Renal cortex interstitium (tissue), 11 donors: ENCODE measurements at regions not wholly inside any gene's neighbourhood (a gene's known extent, or its start where the extent isn't known, plus 50 kb on each side); places are given as distances from the start of the nearest gene placed in this dataset.

Source experiments
- DNase-seq, 11 donors: peaks; one replicate each; pipeline ENCODE4 v3.0.0-alpha.2; 2013; ENCODE audit warnings: low read depth in 9 of 11, low spot score in 4 of 11; ENCODE audit errors: extremely low read depth in 1 of 11

DNA sequence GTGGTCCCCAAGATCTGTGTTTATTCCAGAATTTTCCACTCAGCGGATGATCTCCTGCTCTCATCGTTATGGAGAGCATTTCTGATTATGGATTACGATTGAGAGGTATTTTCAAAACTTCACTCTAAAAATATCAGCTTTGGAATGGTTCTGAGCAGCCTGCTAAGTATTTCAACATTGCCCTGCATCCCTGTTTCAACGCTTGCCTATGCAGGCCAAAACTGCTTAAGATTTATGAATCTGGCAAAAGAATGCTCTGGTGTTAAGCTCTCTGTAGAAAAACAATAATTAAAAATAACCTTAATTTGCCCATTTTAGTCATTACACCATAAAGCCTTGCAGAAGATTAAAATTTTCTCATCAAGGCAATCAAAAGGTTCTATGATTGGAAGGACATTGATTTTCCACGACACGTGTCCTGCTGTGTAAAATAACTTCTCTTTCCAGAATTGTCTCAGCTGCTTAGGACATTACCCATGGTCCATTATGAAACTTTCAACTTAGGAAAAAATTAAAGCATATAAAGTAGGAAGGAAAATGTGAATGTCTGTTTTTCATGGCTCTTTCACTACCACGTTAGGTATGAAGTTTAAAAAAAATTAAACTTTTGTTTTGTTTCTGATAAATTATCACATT lies 229.9 kb downstream of the ACKR3 start:
- DNase-seq, result no peak

DNA sequence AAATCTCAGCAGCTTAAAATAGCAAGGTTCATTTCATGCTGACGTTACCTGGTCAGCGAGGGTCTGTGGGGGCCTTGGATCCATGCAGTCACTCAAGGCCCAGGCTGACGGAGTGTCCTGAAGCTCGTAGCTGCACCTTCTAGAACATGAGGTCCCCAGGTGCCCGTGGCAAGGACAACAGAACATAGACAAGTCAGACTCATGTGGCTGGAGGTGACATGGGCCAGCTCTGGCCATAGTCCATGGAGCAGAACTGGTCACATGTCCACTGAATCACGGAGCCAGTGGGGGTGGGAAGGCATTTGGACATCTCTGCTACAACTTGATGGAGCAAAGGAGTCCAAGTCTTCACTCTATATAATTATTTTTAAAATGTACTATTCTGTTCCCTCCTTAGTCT lies 233.2 kb downstream of the ACKR3 start:
- no peak for DNase-seq

DNA sequence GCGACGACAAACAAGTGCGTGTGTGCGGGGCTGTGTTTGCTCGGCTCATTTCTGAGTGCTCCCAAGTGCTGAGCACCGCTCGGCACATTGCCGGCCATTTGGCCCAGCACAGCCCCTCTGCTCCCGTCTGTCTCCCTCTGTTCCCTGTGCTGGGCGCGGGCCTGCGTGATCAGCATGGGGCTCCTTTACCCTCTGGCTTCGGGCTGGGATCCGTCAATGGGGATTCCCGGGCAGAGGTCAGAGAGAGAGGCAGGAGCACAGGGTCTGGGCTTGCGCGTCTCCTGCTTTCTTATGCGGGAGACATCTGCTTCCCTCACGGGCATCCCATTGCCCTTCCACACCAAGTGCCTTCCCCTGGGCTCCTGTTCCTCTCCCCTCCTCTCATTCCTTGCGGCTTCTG lies 234.0 kb downstream of the ACKR3 start:
- no peak for DNase-seq

DNA sequence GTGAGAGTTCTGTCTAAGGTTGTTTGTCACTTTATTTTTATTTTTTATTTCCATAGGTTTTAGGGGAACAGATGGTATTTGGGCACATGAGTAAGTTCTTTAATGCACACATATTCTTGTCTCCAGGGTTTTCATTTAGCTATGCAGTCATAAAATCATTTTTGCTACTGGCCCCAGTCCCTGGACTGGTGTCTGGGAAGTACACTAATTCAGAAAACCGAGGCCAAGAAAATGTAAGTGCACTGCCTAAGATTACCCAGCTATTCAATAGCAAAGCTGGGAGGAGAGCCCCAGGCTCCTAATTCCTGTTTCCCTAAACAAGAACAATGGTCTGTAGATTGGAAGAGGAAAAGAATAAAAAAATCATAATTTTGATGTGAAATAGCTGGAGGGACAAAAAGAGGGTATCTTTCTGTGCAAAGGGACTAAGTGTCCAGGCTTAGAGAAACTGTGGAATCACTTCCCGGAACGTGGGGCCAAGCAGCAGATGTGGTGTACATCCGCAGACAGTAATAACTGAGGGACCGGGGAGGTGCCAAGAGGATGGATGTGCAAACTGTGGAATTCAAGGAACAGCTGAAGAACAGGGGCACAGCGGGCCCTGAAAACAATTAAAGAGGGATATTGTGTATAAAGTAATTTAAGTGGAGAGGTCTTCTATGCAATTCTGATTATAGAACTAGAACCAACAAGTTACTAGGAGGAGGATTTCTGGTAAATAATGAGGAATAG lies 236.3 kb downstream of the ACKR3 start:
- no peak for DNase-seq

DNA sequence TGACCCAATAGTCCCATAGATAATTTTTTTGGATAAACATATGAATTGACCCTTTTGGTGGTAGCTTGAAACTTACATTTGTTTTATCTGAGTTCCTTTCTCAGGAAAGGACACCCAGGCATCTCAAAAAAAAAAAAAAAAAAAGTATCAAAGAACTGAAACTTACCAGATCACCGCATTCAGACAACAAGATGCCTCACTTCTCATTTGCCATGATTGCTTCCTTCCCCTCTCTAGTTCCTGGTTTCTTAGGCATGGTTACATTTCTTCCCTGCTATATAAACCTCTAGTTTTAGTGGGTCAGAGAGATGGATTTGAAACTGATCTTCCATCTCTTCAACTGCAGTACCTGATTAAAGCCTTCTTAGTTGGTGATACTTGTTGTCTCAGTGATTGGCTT lies 240.1 kb downstream of the ACKR3 start:
- DNase-seq, result no peak

DNA sequence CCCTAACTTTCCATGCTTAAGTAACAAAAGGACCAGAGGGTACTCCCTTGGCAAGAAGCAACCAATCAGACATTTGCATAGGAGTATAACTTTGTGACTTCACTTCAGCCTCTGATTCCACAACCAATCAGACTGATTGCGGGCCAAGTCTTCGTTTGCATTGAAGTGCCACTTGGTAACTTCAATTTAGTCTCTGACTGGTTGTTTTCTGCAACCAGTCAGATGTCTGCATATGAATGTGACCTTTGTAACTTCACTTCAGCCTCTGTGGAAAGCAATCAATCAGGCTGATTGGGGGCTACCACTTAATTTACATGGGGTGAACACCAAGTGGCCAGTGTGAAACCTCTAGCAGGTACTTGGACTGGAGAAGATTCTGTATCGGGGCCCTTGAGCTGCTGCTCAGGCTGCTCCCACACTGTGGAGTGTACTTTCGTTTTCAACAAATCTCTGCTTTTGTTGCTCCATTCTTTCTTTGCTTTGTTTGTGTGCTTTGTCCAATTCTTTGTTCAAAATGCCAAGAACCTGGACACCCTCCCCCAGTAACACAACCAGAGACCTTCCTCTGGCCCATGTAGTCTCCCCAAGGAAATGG lies 241.5 kb downstream of the ACKR3 start:
- DNase-seq, result no peak

DNA sequence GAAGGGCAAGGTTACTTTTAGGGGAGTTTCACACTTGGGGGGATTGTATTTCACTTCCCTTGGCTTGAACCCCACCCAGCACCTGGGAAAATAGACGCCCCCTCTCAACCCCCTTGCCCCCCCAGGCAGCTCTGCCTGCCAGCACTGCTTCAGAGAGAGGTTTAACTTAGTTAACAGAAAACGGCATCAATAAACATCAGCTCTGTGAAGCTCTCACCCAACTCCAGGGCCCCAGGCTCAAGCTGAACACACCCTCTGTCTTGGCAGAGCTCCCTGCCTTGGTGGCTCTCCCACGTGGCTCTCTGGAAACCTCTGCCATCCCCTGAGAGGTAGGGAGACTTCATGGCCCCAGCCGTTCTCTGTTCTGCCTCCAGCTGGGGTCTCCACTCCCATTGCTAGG lies 244.1 kb downstream of the ACKR3 start:
- DNase-seq, result no peak

DNA sequence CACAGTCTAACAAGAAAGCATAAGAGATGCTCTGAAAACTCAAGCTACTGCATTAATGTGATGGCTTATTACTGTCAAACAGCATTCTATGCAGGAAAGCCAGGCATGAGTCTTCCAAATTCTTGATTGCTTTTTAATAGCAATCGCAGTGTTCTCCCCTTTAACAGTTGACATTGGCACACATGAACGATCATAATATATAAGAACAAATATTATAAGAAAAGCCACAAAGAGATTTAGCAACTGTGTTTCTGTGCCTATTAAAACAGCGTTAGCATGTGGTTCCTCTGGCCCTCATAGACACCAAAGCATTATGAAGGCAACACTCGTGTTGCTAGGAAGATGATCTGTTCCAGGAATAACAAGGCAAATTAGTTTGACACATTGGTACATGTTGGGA lies 245.0 kb downstream of the ACKR3 start:
- no peak for DNase-seq

DNA sequence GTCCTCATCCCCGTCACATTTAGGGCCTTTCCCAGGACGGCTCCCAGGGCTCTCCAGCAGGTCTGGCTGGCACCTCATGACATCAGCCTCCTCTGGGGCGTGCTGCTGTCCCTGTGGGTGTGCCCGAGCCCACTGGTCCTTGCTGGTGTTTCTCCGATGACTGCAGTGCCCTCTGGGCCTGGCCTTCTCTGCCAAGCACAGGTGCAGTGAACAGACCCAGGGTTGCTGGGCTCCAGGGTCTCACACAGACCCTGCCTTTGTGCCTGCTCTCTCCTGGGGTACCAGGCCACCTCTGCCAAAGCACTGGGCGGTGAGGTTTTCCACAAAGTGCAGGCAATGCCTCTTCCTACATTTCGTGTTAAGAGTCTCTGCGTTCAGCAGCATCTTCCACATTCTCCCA lies 246.1 kb downstream of the ACKR3 start:
- DNase-seq, result no peak

DNA sequence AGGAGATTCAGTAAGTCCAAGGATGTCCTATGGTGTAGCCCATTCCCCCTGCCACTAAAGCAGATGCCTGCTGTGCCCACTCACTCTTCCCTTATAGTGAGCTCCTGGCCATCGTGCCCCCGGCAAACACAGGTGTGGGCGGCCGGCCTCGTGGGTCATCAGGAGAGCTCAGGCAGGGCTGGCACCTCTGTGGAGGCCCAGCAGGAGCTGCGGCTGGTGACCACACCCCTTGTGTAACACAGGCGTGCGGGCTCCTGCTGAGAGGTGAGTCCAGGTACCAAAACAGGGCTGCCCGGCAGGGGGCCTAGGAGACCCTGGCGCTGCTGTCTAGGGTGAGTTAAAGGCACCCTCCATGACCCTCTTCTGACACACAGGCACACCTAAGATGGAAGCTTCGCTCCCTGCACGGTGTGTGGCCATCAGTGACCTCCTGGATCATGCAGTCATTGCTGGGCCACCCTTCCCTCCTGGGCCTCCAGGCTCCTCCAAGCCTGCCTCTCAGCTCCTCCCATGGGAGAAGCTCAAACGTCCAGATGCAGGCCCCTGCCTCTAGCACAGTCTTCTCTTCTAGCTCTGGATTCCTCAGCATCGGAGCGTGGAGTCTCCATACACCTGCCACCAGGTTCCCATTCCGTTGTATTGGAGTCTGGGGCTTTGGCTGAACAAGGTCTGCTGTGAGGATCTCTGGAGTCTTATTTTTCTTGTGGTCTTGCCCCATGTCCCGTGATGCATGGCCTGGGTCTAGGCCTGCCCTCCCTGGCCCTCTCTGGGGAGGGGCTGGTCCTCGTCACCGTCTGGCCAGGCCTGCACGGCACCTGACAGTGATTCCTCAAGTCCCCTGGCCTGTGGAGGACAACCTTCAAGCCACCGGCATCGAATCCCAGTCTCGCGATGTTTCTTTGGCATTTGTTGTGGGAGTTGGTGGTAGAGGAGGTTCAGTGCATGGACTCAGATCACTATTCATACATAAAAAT lies 246.9 kb downstream of the ACKR3 start:
- no peak for DNase-seq

DNA sequence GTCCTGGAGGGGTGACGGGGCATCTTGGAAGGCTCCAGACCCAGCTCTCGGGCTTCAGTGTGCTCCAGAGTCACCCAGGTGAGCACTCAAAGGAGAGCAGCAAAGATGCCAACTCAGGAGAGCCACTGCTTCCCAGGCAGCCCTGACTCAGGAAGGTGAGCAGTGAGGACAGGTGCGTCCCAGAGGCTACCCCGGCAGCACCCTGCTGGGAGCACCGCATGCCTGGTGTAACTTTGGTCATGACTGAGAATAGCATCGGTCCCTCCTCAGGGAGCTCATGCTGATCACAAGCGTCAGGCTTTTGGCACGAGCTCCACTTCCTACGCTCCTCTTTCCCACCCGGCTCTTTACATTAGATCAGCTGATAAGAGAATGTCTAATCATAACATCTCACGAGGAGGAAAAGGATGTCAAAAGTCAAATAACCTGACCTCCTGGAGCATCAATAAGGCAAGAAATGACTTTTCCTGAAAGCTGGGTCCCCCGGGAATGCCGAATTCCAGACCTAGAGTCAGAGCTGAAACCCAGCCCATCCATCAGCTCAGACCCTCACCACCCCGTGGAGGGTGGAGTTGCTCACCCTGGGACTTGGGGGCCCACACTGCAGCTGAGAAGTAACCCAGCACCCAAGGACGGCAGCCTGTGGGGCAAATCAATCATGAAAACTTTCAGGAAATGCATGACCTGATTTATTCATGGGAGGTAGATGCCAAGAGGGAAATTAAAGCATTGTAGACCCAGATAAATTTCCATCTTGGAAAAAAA lies 248.8 kb downstream of the ACKR3 start:
- DNase-seq, result no peak

DNA sequence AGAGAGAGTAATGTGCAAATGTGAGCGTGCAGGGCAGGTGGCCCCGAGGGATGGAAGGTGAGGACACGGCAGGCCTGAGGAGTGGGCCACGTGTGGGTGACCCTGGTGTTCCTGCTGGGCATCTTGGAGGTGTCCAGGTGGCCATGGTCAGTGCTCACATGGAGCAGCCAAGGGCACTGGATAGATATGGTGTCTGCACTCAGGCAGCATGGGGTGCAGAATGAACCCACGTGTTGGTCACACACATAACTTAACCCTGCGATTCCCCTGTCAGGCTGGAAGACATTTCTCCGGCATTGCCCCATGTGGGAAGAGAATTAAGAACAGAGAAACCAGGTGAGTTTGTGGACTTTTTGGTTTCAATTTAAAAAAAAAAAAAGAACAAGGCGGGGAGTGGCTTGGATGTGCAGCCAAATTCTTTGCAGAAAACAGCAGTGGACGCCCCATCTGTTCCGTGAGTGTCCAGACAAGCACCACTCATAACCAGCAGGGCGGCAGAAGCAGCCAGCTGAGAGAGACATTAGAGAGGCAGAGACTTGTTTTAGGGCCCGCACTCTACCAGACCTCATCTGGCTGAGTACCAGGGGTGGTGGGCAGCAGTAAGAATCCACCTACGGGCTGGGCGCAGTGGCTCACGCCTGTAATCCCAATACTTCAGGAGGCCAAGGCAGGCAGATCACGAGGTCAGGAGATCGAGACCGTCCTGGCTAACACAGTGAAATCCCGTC lies 249.8 kb downstream of the ACKR3 start:
- DNase-seq, result no peak

DNA sequence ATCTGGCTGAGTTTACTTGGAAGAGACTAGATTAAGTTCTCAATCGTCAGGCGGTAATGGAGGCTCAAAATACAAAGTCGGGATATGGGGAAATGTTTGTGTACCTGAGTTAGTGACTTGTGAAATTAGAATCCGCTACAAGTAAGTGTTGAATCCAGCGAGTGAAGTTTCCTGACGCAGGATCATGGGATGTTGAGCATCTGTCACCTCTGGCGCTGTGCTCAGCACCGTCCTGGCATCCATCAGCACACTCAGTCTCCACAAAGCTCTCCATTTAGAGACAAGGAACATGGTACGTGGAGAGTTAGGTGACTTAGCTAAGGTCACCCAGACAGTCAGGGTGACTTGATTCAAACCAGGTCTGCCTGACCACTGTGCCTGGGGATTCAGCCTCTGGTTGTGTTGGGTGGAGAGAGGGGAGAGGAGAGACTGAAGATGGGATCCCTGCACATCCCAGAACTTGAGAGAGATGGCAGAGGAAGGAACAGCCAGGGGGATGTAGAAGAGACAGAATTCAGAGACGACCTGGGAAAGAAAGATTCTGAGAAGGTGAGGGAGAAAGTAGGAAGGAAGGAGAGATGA lies 251.2 kb downstream of the ACKR3 start:
- no peak for DNase-seq

DNA sequence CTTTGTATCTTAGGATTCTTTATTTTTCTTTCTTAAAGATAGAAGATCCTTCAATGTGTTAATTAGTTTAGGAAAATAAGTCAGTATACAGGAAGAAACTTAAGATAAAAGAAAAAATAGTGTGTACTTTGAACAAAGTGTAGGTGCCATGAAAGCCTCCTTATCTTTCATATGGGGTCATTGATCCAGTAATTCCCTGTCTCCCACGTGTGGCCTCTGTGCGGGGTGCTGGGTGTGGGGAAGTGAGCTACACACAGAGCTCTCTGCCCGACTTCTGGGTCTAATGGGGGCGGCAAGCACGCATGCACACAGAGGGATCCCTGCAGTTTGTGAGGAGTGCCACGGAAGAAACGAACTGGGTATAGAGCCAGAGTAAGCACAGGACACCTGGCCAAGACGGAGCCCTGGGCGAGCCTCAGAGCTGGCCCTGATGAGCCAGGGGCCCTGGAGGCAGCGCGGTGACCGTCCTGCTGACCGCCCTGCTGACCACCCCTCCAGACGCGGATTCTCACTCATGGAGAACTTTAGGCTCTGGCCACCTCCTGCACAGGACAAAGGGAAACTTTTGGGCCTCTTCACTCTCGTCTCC lies 253.5 kb downstream of the ACKR3 start:
- no peak for DNase-seq

DNA sequence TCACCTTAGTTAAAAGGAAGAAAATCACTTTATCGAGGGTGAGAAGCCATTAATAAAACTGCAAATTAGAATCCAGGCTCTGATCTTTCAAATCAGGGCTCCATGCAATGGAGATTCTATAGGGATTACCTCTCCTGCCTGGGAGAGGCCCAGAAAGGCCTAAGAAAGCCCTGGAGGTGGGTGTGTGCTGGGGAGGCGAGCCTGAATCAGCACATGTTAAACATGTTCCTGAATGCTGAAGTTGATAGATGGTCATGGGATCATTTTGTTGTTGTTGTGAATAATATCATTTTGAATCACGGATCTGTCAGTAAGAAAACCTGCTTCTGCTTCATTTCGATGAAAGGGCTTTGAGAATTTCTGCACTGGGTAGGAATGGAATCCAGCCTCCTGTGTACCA lies 254.3 kb downstream of the ACKR3 start:
- DNase-seq, result no peak

DNA sequence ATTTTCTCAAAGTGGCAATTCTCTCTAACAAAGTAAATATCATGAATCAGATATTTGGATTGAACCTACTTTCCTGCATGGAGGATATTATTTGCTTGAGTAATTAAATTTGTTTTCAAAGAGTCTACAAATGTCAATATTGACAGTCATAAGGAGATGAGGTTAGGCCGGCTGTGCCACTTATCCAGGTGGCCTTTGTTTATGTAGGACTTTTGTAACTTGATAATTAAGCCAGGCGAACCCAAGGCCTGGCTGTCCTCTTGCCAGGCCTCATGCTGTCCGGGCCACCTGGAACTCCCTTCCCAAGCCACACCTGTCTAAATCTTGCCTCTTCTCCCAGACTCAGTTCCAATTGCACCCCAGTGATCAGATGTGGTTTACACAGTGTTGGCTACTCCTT lies 255.2 kb downstream of the ACKR3 start:
- no peak for DNase-seq

DNA sequence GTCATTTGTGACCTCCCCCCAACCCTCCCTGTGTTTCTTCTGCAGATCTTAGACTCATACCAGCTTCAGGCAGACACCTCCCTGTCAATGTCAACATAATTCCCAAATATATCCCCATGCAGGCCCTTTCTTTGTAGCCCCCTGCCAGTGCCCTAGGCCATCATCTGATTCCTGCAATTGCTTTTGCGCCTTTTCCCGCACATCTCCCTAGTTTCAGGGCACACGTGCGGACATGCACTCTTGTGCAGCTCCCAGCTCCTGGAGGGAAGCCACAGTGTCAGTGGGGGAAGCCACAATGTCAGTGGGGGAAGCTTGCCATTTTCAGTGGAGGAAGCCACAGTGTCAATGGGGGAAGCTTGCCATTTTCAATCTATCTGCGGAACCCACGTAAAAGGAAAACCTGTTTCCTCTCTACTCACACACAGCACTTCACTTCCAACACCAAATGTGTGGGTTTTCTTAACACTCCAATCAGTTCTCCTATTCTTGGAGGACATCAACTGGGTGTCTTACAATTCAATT lies 256.4 kb downstream of the ACKR3 start:
- no peak for DNase-seq
